ENCODE measurements at regions not wholly inside any gene's neighbourhood (a gene's known extent, or its start where the extent isn't known, plus 50 kb on each side); places are given as distances from the start of the nearest gene placed in this dataset.

GRCh38 chr1:187854457-187854856 is 1025.7 kb downstream of the PLA2G4A start:
- TF ChIP-seq EZH2 (IDR thresholded peaks at IDR 0.05; ENCODE audit: low read depth, unreplicated experiment) (no peak), CTCF (conservative IDR thresholded peaks at IDR 0.05; ENCODE audit: low read depth in 2 of 2) (no peak), REST (IDR thresholded peaks at IDR 0.05; ENCODE audit: unreplicated experiment) (no peak), POLR2AphosphoS5 (IDR thresholded peaks at IDR 0.05; ENCODE audit: low read depth) (no peak), JUNB (IDR thresholded peaks at IDR 0.05; ENCODE audit: unreplicated experiment) (no peak), EZH2phosphoT487 (IDR thresholded peaks at IDR 0.05; ENCODE audit: unreplicated experiment) (no peak), CREB1 (CRISPR knock-in tag; IDR thresholded peaks at IDR 0.05; ENCODE audit: low read depth) (no peak)

Data from GM23338 (cell line).